ENCODE measurements at regions not wholly inside any gene's neighbourhood (a gene's known extent, or its start where the extent isn't known, plus 50 kb on each side); places are given as distances from the start of the nearest gene placed in this dataset.

GRCh38 chr1:165137551-165138316, 218.8 kb downstream of the LMX1A start (continued):
- TF ChIP-seq HNRNPK (IDR thresholded peaks at IDR 0.05; ENCODE audit: low read depth, low read length, poor library complexity, severe bottlenecking), result no peak
- TF ChIP-seq ZNF576 (CRISPR knock-in tag; IDR thresholded peaks at IDR 0.05), result no peak
- TF ChIP-seq ZUFSP (CRISPR knock-in tag; IDR thresholded peaks at IDR 0.05; ENCODE audit: borderline replicate concordance), result no peak
- no peak for TF ChIP-seq SCMH1 (CRISPR knock-in tag; IDR thresholded peaks at IDR 0.05; ENCODE audit: borderline replicate concordance)
- TF ChIP-seq PITX1 (CRISPR knock-in tag; IDR thresholded peaks at IDR 0.05), result peak; percentile 80; the same call in 1 of the 2 replicates
- 0 out of 2 replicates have a peak, but pooled peaks have one; percentile 51 for TF ChIP-seq TGIF2 (CRISPR knock-in tag; IDR thresholded peaks at IDR 0.05)
- no peak for TF ChIP-seq POLR2AphosphoS5 (IDR thresholded peaks at IDR 0.05; ENCODE audit: low read depth, low read length)
- TF ChIP-seq HDAC2 (CRISPR knock-in tag; IDR thresholded peaks at IDR 0.05), result peak; percentile 88
- peak; percentile 47; the same call in 1 of the 2 replicates for TF ChIP-seq SP4 (CRISPR knock-in tag; IDR thresholded peaks at IDR 0.05)
- TF ChIP-seq ZNF800 (CRISPR knock-in tag; IDR thresholded peaks at IDR 0.05), result no peak
- no peak for TF ChIP-seq ZNF550 (CRISPR knock-in tag; IDR thresholded peaks at IDR 0.05; ENCODE audit: borderline replicate concordance)
- TF ChIP-seq SALL1 (CRISPR knock-in tag; IDR thresholded peaks at IDR 0.05), result peak; percentile 84
- TF ChIP-seq ZKSCAN1 (IDR thresholded peaks at IDR 0.05; ENCODE audit: low read length), result no peak
- TF ChIP-seq ZC3H13 (CRISPR knock-in tag; IDR thresholded peaks at IDR 0.05), result no peak
- TF ChIP-seq ATF1 (CRISPR knock-in tag; IDR thresholded peaks at IDR 0.05), result peak; percentile 44; the same call in 1 of the 2 replicates
- TF ChIP-seq DR1 (CRISPR knock-in tag; IDR thresholded peaks at IDR 0.05), result no peak
- TF ChIP-seq SYNCRIP (IDR thresholded peaks at IDR 0.05; ENCODE audit: insufficient read depth, low read depth, low read length), result no peak
- TF ChIP-seq ZNF143 (CRISPR knock-in tag; IDR thresholded peaks at IDR 0.05), result no peak
- TF ChIP-seq ONECUT2 (CRISPR knock-in tag; IDR thresholded peaks at IDR 0.05), result peak; percentile 34; the same call in 1 of the 2 replicates
- no peak for TF ChIP-seq SP2 (CRISPR knock-in tag; IDR thresholded peaks at IDR 0.05)
- no peak for TF ChIP-seq MYC (CRISPR knock-in tag; IDR thresholded peaks at IDR 0.05; ENCODE audit: borderline replicate concordance)
- TF ChIP-seq CHCHD3 (CRISPR knock-in tag; IDR thresholded peaks at IDR 0.05), result no peak
- no peak for TF ChIP-seq ZNF260 (CRISPR knock-in tag; IDR thresholded peaks at IDR 0.05; ENCODE audit: borderline replicate concordance, low read depth)
- TF ChIP-seq FOXA1 (IDR thresholded peaks at IDR 0.05), result no peak
- TF ChIP-seq FOXA1 (CRISPR knock-in tag; IDR thresholded peaks at IDR 0.05), result peak; percentile 16; the same call in 1 of the 2 replicates
- TF ChIP-seq MLX (CRISPR knock-in tag; IDR thresholded peaks at IDR 0.05), result no peak
- TF ChIP-seq ZNF225 (CRISPR knock-in tag; IDR thresholded peaks at IDR 0.05), result no peak
- TF ChIP-seq SMYD3 (CRISPR knock-in tag; IDR thresholded peaks at IDR 0.05), result no peak
- no peak for TF ChIP-seq SOX6 (IDR thresholded peaks at IDR 0.05)
- peak; percentile 96 for TF ChIP-seq SOX6 (CRISPR knock-in tag; IDR thresholded peaks at IDR 0.05)
